Osteocyte (in vitro differentiated cells): ENCODE measurements at regions not wholly inside any gene's neighbourhood (a gene's known extent, or its start where the extent isn't known, plus 50 kb on each side); places are given as distances from the start of the nearest gene placed in this dataset.

ENCODE experiments used
- DNase-seq: peaks from one replicate; pipeline ENCODE4 v3.0.0; 2021; ENCODE audit warnings: mixed read lengths; ENCODE audit not compliant: unreplicated experiment; ENCODE audit errors: extremely low spot score
- H3K27ac Mint-ChIP-seq: one replicate; pipeline ENCODE4 v1.8.0; 2021; ENCODE audit warnings: mild to moderate bottlenecking, mixed read lengths; ENCODE audit not compliant: unreplicated experiment
- H3K27me3 Mint-ChIP-seq: one replicate; pipeline ENCODE4 v1.8.0; 2021; ENCODE audit warnings: mixed read lengths; ENCODE audit not compliant: unreplicated experiment
- H3K36me3 Mint-ChIP-seq: one replicate; pipeline ENCODE4 v1.8.0; 2021; ENCODE audit warnings: mixed read lengths; ENCODE audit not compliant: unreplicated experiment
- H3K4me1 Mint-ChIP-seq: one replicate; pipeline ENCODE4 v1.8.0; 2021; ENCODE audit warnings: mixed read lengths; ENCODE audit not compliant: unreplicated experiment
- H3K4me3 Mint-ChIP-seq: one replicate; pipeline ENCODE4 v1.8.0; 2021; ENCODE audit warnings: mild to moderate bottlenecking, moderate library complexity, mixed read lengths; ENCODE audit not compliant: unreplicated experiment
- H3K9me3 Mint-ChIP-seq: one replicate; pipeline ENCODE4 v1.8.0; 2021; ENCODE audit warnings: mixed read lengths; ENCODE audit not compliant: unreplicated experiment
- TF ChIP-seq, protein P1 (sequence below): fragments of 200-600 bp; sonication (generic); IDR thresholded peaks from 2 replicates; pipeline ENCODE4 v1.5.0; 2021; ENCODE audit warnings: antibody characterized with exemption, mild to moderate bottlenecking, moderate library complexity

DNA sequence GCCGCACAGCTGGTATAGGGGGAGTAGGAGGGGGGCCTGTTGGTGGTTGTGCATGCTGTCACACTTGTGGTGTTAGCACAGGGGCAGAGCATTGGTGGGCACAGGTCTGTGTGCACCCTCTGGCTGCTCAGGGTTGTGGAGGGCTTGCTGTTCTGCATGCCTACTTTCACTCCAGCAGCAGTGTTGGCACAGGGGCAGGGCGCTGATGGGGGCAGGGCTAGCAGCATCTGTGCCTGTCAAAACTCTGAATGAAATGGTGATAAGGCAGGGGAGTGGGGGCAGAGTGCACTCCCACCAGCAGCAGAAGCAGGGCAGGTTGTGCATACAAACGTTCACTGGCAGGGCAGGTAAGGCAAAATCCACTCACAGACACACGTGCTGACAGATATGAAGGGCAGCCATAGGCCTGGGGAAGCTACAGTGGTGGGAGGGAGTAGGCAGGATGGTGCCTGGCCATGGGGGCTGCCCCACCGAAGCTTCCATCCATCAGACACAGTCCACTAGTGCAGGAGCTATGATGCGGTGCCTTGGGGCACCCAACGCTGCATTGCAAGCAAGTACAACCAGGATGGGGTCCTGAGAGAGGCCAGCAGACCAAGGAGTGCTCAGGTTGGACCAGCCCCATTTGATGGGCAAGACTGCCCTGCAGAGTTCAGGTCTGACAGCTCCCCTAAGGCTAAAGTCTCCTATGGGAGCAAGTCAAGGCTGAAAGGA, 160.7 kb upstream of the SPANXC start:
- DNase-seq: no peak
- H3K4me1 Mint-ChIP-seq: peaks cover 37% of the 10 kb centered on the region
- H3K9me3 Mint-ChIP-seq: peaks cover 22% of the 10 kb centered on the region
- H3K27me3 Mint-ChIP-seq: no peaks in the 10 kb centered on the region
- H3K27ac Mint-ChIP-seq: no peak overlapping the region
- TF ChIP-seq, protein P1, sequence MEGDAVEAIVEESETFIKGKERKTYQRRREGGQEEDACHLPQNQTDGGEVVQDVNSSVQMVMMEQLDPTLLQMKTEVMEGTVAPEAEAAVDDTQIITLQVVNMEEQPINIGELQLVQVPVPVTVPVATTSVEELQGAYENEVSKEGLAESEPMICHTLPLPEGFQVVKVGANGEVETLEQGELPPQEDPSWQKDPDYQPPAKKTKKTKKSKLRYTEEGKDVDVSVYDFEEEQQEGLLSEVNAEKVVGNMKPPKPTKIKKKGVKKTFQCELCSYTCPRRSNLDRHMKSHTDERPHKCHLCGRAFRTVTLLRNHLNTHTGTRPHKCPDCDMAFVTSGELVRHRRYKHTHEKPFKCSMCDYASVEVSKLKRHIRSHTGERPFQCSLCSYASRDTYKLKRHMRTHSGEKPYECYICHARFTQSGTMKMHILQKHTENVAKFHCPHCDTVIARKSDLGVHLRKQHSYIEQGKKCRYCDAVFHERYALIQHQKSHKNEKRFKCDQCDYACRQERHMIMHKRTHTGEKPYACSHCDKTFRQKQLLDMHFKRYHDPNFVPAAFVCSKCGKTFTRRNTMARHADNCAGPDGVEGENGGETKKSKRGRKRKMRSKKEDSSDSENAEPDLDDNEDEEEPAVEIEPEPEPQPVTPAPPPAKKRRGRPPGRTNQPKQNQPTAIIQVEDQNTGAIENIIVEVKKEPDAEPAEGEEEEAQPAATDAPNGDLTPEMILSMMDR: no peak
- H3K36me3 Mint-ChIP-seq: peaks cover 2% of the 10 kb centered on the region
- no peak overlapping the region for H3K4me3 Mint-ChIP-seq

- Mint-ChIP-seq H3K4me1 (peaks cover 13% of the 10 kb centered on the region), H3K27me3 (no peaks in the 10 kb centered on the region), H3K27ac (no peak overlapping the region), H3K4me3 (no peak overlapping the region), H3K9me3 (peaks cover 29% of the 10 kb centered on the region), H3K36me3 (peaks cover 2% of the 10 kb centered on the region)
- TF ChIP-seq, protein P1: no peak
- DNase-seq: no peak
These were observed 154.2 kb upstream of the SPANXC start for GRCh38 chrX:141396536-141396935.

DNA sequence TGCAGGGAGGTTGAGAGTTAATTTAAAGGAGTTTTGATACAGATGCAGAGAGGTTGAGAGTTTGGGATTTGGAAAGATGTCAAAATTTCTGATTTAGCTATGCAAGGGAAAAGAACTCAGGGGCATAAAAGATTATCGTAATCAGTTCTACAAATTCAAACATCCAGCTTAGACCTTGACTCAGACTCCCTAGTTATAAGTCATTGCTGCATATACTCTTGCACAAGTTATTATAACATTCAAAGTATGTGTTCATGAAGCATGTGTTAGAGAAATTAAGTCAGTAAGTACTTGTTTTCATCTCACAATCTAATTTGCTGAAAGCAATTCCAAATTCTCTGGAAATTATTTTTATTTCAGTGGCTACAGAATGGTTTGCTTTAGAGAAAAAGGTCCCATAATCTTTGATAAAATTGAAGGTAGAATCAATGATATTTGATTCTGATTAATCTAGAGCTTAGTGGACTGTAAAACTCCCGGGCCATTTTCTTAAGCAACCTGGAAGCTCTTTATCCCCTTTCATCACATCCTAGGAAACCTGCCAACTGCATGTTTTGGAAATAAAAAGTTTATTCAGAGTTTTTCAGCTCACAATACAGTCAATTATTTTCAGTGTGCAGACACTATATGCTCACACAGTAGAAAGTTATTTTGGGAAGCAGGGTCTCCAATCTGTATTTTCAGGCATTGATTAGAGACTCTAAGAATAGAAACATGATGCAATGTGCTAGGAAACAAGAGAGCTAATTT, 132.9 kb upstream of the SPANXC start:
- TF ChIP-seq, protein P1: no peak
- Mint-ChIP-seq H3K4me3 (no peak overlapping the region), H3K36me3 (no peaks in the 10 kb centered on the region), H3K27ac (no peak overlapping the region), H3K9me3 (peaks cover 21% of the 10 kb centered on the region), H3K27me3 (peaks cover 15% of the 10 kb centered on the region), H3K4me1 (no peaks in the 10 kb centered on the region)
- DNase-seq: no peak

GRCh38 chrX:141341743-141342142, 99.4 kb upstream of the SPANXC start:
- Mint-ChIP-seq H3K27ac (no peak overlapping the region), H3K27me3 (no peaks in the 10 kb centered on the region), H3K4me3 (no peak overlapping the region), H3K9me3 (peaks cover 3% of the 10 kb centered on the region), H3K4me1 (peaks cover 18% of the 10 kb centered on the region), H3K36me3 (no peaks in the 10 kb centered on the region)
- TF ChIP-seq, protein P1: no peak
- DNase-seq: no peak

DNA sequence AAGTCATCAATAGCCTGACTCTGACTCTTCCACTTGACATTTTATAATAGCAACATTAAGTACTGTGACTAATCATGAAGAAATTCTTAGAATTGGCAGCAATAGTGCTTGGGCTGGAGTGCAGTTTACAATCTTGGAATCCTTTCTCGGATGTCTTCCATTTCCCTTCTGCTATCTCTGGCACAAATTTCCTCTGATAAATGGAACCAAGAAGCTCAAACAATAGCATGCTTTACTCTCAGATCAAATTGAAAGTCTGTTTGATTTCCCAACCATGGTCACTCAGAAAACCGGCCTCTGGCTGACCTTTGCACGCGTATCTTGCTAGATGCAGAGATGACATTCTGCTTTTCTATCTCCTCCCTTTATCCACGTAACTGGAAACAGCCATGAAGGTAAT, 99.0 kb upstream of the SPANXC start:
- Mint-ChIP-seq H3K36me3 (no peaks in the 10 kb centered on the region), H3K4me3 (no peak overlapping the region), H3K27me3 (no peaks in the 10 kb centered on the region), H3K9me3 (peaks cover 4% of the 10 kb centered on the region), H3K27ac (no peak overlapping the region), H3K4me1 (peaks cover 18% of the 10 kb centered on the region)
- TF ChIP-seq, protein P1: no peak
- DNase-seq: no peak
